Raji (cell line): ENCODE measurements at regions not wholly inside any gene's neighbourhood (a gene's known extent, or its start where the extent isn't known, plus 50 kb on each side); places are given as distances from the start of the nearest gene placed in this dataset.

Experiments used
- POLR2A ChIP-seq: IDR thresholded peaks from 2 replicates; pipeline ENCODE4 v1.6.1; 2011; ENCODE audit warnings: low read depth, low read length, control low read depth; ENCODE audit not compliant: insufficient read depth

GRCh38 chr1:187634940-187635339 is 806.2 kb downstream of the PLA2G4A start:
- TF ChIP-seq POLR2A: no peak

- TF ChIP-seq POLR2A: no peak
Observed at GRCh38 chr1:187638733-187639434, 810.1 kb downstream of the PLA2G4A start.

- no peak for TF ChIP-seq POLR2A
Observed at GRCh38 chr1:187641015-187641414, 812.3 kb downstream of the PLA2G4A start.

- no peak for TF ChIP-seq POLR2A
Observed at GRCh38 chr1:187641463-187641862, 812.7 kb downstream of the PLA2G4A start.

GRCh38 chr1:187641907-187642306 is 813.2 kb downstream of the PLA2G4A start:
- no peak for TF ChIP-seq POLR2A

- TF ChIP-seq POLR2A: no peak
Observed at GRCh38 chr1:187645651-187646050, 816.9 kb downstream of the PLA2G4A start.

GRCh38 chr1:187646536-187647107 is 817.9 kb downstream of the PLA2G4A start:
- TF ChIP-seq POLR2A: no peak

- TF ChIP-seq POLR2A: no peak
Observed at GRCh38 chr1:187648091-187648490, 819.3 kb downstream of the PLA2G4A start.

- TF ChIP-seq POLR2A: no peak
Observed at GRCh38 chr1:187654635-187655034, 825.9 kb downstream of the PLA2G4A start.

GRCh38 chr1:187655104-187655503 is 826.4 kb downstream of the PLA2G4A start:
- no peak for TF ChIP-seq POLR2A

- TF ChIP-seq POLR2A: no peak
Observed at GRCh38 chr1:187665483-187665882, 836.7 kb downstream of the PLA2G4A start.

- TF ChIP-seq POLR2A: no peak
Observed at GRCh38 chr1:187680823-187681222, 852.1 kb downstream of the PLA2G4A start.

GRCh38 chr1:187682112-187682511 is 853.4 kb downstream of the PLA2G4A start:
- no peak for TF ChIP-seq POLR2A

GRCh38 chr1:187685333-187685732 is 856.6 kb downstream of the PLA2G4A start:
- no peak for TF ChIP-seq POLR2A

GRCh38 chr1:187689129-187689528 is 860.4 kb downstream of the PLA2G4A start:
- TF ChIP-seq POLR2A: no peak

GRCh38 chr1:187691439-187691838 is 862.7 kb downstream of the PLA2G4A start:
- no peak for TF ChIP-seq POLR2A

- TF ChIP-seq POLR2A: no peak
Observed at GRCh38 chr1:187692799-187693198, 864.0 kb downstream of the PLA2G4A start.

GRCh38 chr1:187696073-187696472 is 867.3 kb downstream of the PLA2G4A start:
- TF ChIP-seq POLR2A: no peak

- no peak for TF ChIP-seq POLR2A
Observed at GRCh38 chr1:187714470-187714869, 885.7 kb downstream of the PLA2G4A start.
